Liver (tissue), 8 donors: ENCODE measurements at regions not wholly inside any gene's neighbourhood (a gene's known extent, or its start where the extent isn't known, plus 50 kb on each side); places are given as distances from the start of the nearest gene placed in this dataset.

Source experiments
- DNase-seq: peaks from one replicate; pipeline ENCODE4 v3.0.0-alpha.2; 2017; ENCODE audit warnings: low spot score
- H3K27ac ChIP-seq, 2 donors: one replicate each; pipeline ENCODE4 v1.7.0; 2013; ENCODE audit warnings: inconsistent platforms in 2 of 2, low read length in 2 of 2, control low read depth in 1 of 2, low read depth in 1 of 2, mild to moderate bottlenecking in 1 of 2
- H3K27me3 ChIP-seq, 4 donors: one replicate each; pipeline versions ENCODE4 v1.6.1 to v1.7.0; 2013; ENCODE audit warnings: low read length in 3 of 4, inconsistent platforms in 1 of 4, mild to moderate bottlenecking in 1 of 4, moderate library complexity in 1 of 4; ENCODE audit not compliant: control insufficient read depth in 4 of 4, insufficient read depth in 4 of 4
- H3K36me3 ChIP-seq, 4 donors: one replicate each; pipeline versions ENCODE4 v1.6.1 to v1.7.0; 2013; ENCODE audit warnings: low read length in 3 of 4, mild to moderate bottlenecking in 3 of 4, low read depth in 1 of 4, moderate library complexity in 1 of 4; ENCODE audit not compliant: control insufficient read depth in 4 of 4, insufficient read depth in 3 of 4
- H3K4me1 ChIP-seq, 4 donors: one replicate each; pipeline versions ENCODE4 v1.6.1 to v1.7.0; 2013; ENCODE audit warnings: low read length in 3 of 4, mild to moderate bottlenecking in 3 of 4, moderate library complexity in 1 of 4; ENCODE audit not compliant: control insufficient read depth in 4 of 4, insufficient read depth in 4 of 4
- H3K4me3 ChIP-seq, 3 donors: one replicate each; pipeline versions ENCODE4 v1.6.1 to v1.7.0; 2013; ENCODE audit warnings: low read length in 3 of 3, control low read depth in 1 of 3, low read depth in 1 of 3, mild to moderate bottlenecking in 1 of 3
- H3K9ac ChIP-seq, 2 donors: one replicate each; pipeline ENCODE4 v1.7.0; 2013; ENCODE audit warnings: low read length in 2 of 2, mild to moderate bottlenecking in 2 of 2, moderate library complexity in 2 of 2, control low read depth in 1 of 2, low read depth in 1 of 2
- H3K9me3 ChIP-seq, 4 donors: one replicate each; pipeline versions ENCODE4 v1.6.1 to v1.7.0; 2013; ENCODE audit warnings: low read length in 3 of 4; ENCODE audit not compliant: control insufficient read depth in 4 of 4
- ATF3 ChIP-seq: IDR thresholded peaks from 2 replicates; pipeline ENCODE4 v1.6.1; 2016; ENCODE audit warnings: antibody characterized with exemption
- CTCF ChIP-seq: fragments of 150-350 bp; IDR thresholded peaks from 2 replicates; pipeline ENCODE4 v1.5.1; 2017; ENCODE audit warnings: improper control_type of control experiment, low read depth, low read length; ENCODE audit not compliant: missing input control
- EGR1 ChIP-seq, 2 donors: IDR thresholded peaks; 2 replicates each; pipeline ENCODE4 v1.6.1; 2016 to 2018; ENCODE audit warnings: antibody characterized with exemption in 2 of 2, low read depth in 2 of 2
- FOXA1 ChIP-seq: IDR thresholded peaks from 2 replicates; pipeline ENCODE4 v1.6.1; 2016; ENCODE audit warnings: antibody characterized with exemption
- FOXA2 ChIP-seq: IDR thresholded peaks from 2 replicates; pipeline ENCODE4 v1.6.1; 2016; ENCODE audit warnings: antibody characterized with exemption
- GABPA ChIP-seq, 2 donors: IDR thresholded peaks in 1 of 2; conservative IDR thresholded peaks in 1 of 2; 2 replicates each; pipeline ENCODE4 v1.6.1; 2016; ENCODE audit warnings: antibody characterized with exemption in 2 of 2, mild to moderate bottlenecking in 1 of 2, moderate library complexity in 1 of 2
- HNF4A ChIP-seq, 2 donors: conservative IDR thresholded peaks; 2 replicates each; pipeline ENCODE4 v1.6.1; 2016; ENCODE audit warnings: antibody characterized with exemption in 2 of 2, mild to moderate bottlenecking in 2 of 2
- HNF4G ChIP-seq: IDR thresholded peaks from 2 replicates; pipeline ENCODE4 v1.6.1; 2016; ENCODE audit warnings: antibody characterized with exemption
- JUND ChIP-seq, 2 donors: IDR thresholded peaks; 2 replicates each; pipeline ENCODE4 v1.6.1; 2016; ENCODE audit warnings: antibody characterized with exemption in 2 of 2
- MAX ChIP-seq: IDR thresholded peaks from 2 replicates; pipeline ENCODE4 v1.6.1; 2016; ENCODE audit warnings: antibody characterized with exemption
- NR2F2 ChIP-seq: IDR thresholded peaks from 2 replicates; pipeline ENCODE4 v1.6.1; 2016; ENCODE audit warnings: antibody characterized with exemption
- RAD21 ChIP-seq, 2 donors: IDR thresholded peaks; 2 replicates each; pipeline ENCODE4 v1.6.1; 2016; ENCODE audit warnings: antibody characterized with exemption in 2 of 2, mild to moderate bottlenecking in 2 of 2
- REST ChIP-seq: IDR thresholded peaks from 2 replicates; pipeline ENCODE4 v1.6.1; 2016; ENCODE audit warnings: antibody characterized with exemption, mild to moderate bottlenecking
- RXRA ChIP-seq, 2 donors: IDR thresholded peaks; 2 replicates each; pipeline ENCODE4 v1.6.1; 2017 to 2018; ENCODE audit warnings: antibody characterized with exemption in 2 of 2, mild to moderate bottlenecking in 1 of 2
- SP1 ChIP-seq: IDR thresholded peaks from 2 replicates; pipeline ENCODE4 v1.6.1; 2018; ENCODE audit warnings: antibody characterized with exemption, mild to moderate bottlenecking
- TAF1 ChIP-seq: conservative IDR thresholded peaks from 2 replicates; pipeline ENCODE4 v1.6.1; 2016; ENCODE audit warnings: antibody characterized with exemption, mild to moderate bottlenecking
- YY1 ChIP-seq: IDR thresholded peaks from 2 replicates; pipeline ENCODE4 v1.6.1; 2016; ENCODE audit warnings: antibody characterized with exemption, mild to moderate bottlenecking
- ZBTB33 ChIP-seq: IDR thresholded peaks from 2 replicates; pipeline ENCODE4 v1.6.1; 2016; ENCODE audit warnings: antibody characterized with exemption
- WGBS: extraction: QIAGEN DNeasy Blood & Tissue Kit; methylation state at CpG from one replicate; pipeline ENCODE4 v1.1.7; 2013; 5-methylcytosine and 5-hydroxymethylcytosine counted together
- donor health status: healthy.
- donor health status: healthy.
- donor health status: healthy.
- donor health status: healthy.
- donor health status: healthy.

GRCh38 chr3:15933439-15934139 lies 135.8 kb upstream of the ANKRD28 start:
- DNase-seq, result no peak
- WGBS, result 70% methylated on average over 4 of the region's 4 CpGs

More at GRCh38 chr3:15933439-15934139, 135.8 kb upstream of the ANKRD28 start:
- no peak overlapping the region for H3K4me3 ChIP-seq
- H3K36me3 ChIP-seq, result no peaks in the 10 kb centered on the region
- H3K27ac ChIP-seq, result no peak overlapping the region
- no peaks in the 10 kb centered on the region for H3K4me1 ChIP-seq
- H3K27me3 ChIP-seq, result no peaks in the 10 kb centered on the region
- no peak for TF ChIP-seq GABPA (IDR thresholded peaks at IDR 0.05 in 1 of 2, conservative IDR thresholded peaks at IDR 0.05 in 1 of 2)
- no peak for TF ChIP-seq RAD21 (IDR thresholded peaks at IDR 0.05)
- TF ChIP-seq TAF1, result no peak
- TF ChIP-seq YY1, result no peak
- TF ChIP-seq SP1, result no peak
- no peak for TF ChIP-seq HNF4G
- TF ChIP-seq FOXA1, result no peak
- no peak for TF ChIP-seq ATF3
- TF ChIP-seq JUND (IDR thresholded peaks at IDR 0.05), result no peak
- no peak for TF ChIP-seq HNF4A (conservative IDR thresholded peaks at IDR 0.05)
- no peak for TF ChIP-seq EGR1 (IDR thresholded peaks at IDR 0.05; ENCODE audit: low read depth in 2 of 2)
- TF ChIP-seq CTCF, result no peak
- no peak for TF ChIP-seq ZBTB33
- TF ChIP-seq RXRA (IDR thresholded peaks at IDR 0.05), result no peak
- no peak for TF ChIP-seq FOXA2
- no peak for TF ChIP-seq NR2F2
- no peak for TF ChIP-seq REST
- no peak for TF ChIP-seq MAX
- no peaks in the 10 kb centered on the region for H3K9me3 ChIP-seq
- no peak overlapping the region for H3K9ac ChIP-seq
